OCI-LY3 (cell line): ENCODE measurements at regions not wholly inside any gene's neighbourhood (a gene's known extent, or its start where the extent isn't known, plus 50 kb on each side); places are given as distances from the start of the nearest gene placed in this dataset.

Source experiments
- H2AFZ ChIP-seq: fragments of 200-600, 300-600 bp; shearing (Covaris generic); 2 replicates; pipeline ENCODE4 v1.6.0; 2014; ENCODE audit warnings: antibody characterized with exemption, low read depth, low read length
- H3K27ac ChIP-seq: fragments of 200-600, 300-600 bp; sonication (generic); 2 replicates; pipeline ENCODE4 v1.5.1; 2014; ENCODE audit warnings: mild to moderate bottlenecking, low read length, moderate library complexity, mixed read lengths
- H3K27me3 ChIP-seq: fragments of 200-600, 300-600 bp; sonication (generic); 2 replicates; pipeline ENCODE4 v1.6.1; 2014; ENCODE audit warnings: low read depth, low read length, mixed read lengths
- H3K36me3 ChIP-seq: fragments of 200-600, 300-600 bp; sonication (generic); replicated peaks from 2 replicates; pipeline ENCODE3; 2014; ENCODE audit warnings: low read depth, low read length, mixed read lengths
- H3K4me1 ChIP-seq: fragments of 300-600, 200-600 bp; sonication (generic); 2 replicates; pipeline ENCODE4 v1.6.1; 2014; ENCODE audit warnings: low read length, mixed read lengths
- H3K4me2 ChIP-seq: fragments of 200-600, 300-600 bp; sonication (generic); 2 replicates; pipeline ENCODE4 v1.6.1; 2014; ENCODE audit warnings: low read length, mixed read lengths
- H3K4me3 ChIP-seq: fragments of 300-600, 200-600 bp; sonication (generic); 2 replicates; pipeline ENCODE4 v1.5.1; 2014; ENCODE audit warnings: antibody characterized with exemption, mild to moderate bottlenecking, low read length, moderate library complexity
- H3K79me2 ChIP-seq: fragments of 300-600, 200-600 bp; shearing (Covaris generic); 2 replicates; pipeline ENCODE4 v1.6.1; 2014; ENCODE audit warnings: mild to moderate bottlenecking, low read length, mixed read lengths
- H3K9ac ChIP-seq: fragments of 300-600, 200-600 bp; shearing (Covaris generic); 2 replicates; pipeline ENCODE4 v1.6.0; 2014; ENCODE audit warnings: mild to moderate bottlenecking, low read length, moderate library complexity
- H3K9me3 ChIP-seq: fragments of 200-600, 300-600 bp; shearing (Covaris generic); 2 replicates; pipeline ENCODE4 v1.6.1; 2014; ENCODE audit warnings: low read length, mixed read lengths; ENCODE audit not compliant: insufficient read depth
- H4K20me1 ChIP-seq: fragments of 200-600, 300-600 bp; sonication (generic); 2 replicates; pipeline ENCODE4 v1.6.1; 2016; ENCODE audit warnings: low read length, mixed read lengths; ENCODE audit not compliant: insufficient read depth
- CTCF ChIP-seq: fragments of 200-600, 300-600 bp; sonication (generic); IDR thresholded peaks from 2 replicates; pipeline ENCODE4 v1.5.1; 2014; ENCODE audit warnings: antibody characterized with exemption, low read length, low read depth
- EZH2phosphoT487 ChIP-seq: fragments of 200-600 bp; shearing (Covaris generic); IDR thresholded peaks from 2 replicates; pipeline ENCODE4 v1.6.1; 2018; ENCODE audit warnings: antibody characterized with exemption, mixed run types, low read depth

DNA sequence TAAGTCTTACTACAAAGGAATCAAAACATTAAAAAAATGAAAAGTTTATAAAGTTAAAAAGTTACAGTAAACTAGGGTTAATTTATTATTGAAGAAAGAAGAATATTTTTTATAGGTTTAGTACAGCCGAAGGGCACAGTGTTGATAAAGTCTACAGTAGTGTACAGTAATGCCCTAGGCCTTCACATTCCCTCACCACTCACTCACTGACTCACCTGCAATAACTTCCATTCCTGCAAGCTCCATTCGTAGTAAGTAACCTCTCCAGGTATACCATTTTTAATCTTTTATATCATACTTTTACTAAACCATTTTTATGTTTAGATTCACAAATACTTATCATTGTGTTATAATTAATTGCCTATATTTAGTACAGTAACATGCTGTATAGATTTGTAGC lies 307.5 kb upstream of the FAM241A start:
- H3K27me3 ChIP-seq: no peaks in the 10 kb centered on the region
- H3K4me1 ChIP-seq: peaks cover 27% of the 10 kb centered on the region
- no peak for TF ChIP-seq EZH2phosphoT487
- TF ChIP-seq CTCF: no peak
- no peak overlapping the region for H3K4me3 ChIP-seq
- H3K4me2 ChIP-seq: no peak overlapping the region
- H3K36me3 ChIP-seq: no peaks in the 10 kb centered on the region
- no peak overlapping the region for H2AFZ ChIP-seq
- no peaks in the 10 kb centered on the region for H4K20me1 ChIP-seq
- H3K27ac ChIP-seq: no peak overlapping the region
- no peaks in the 10 kb centered on the region for H3K79me2 ChIP-seq
- no peak overlapping the region for H3K9ac ChIP-seq
- H3K9me3 ChIP-seq: no peaks in the 10 kb centered on the region

GRCh38 chr4:111838406-111838930 lies 306.8 kb upstream of the FAM241A start:
- no peak for TF ChIP-seq EZH2phosphoT487
- Histone ChIP-seq H3K27me3 (no peaks in the 10 kb centered on the region), H3K4me3 (no peak overlapping the region), H4K20me1 (no peaks in the 10 kb centered on the region), H3K9me3 (no peaks in the 10 kb centered on the region), H2AFZ (no peak overlapping the region), H3K27ac (no peak overlapping the region), H3K79me2 (no peaks in the 10 kb centered on the region), H3K4me1 (peaks cover 27% of the 10 kb centered on the region), H3K36me3 (no peaks in the 10 kb centered on the region), H3K4me2 (peak overlapping the region; percentile 47), H3K9ac (no peak overlapping the region)

GRCh38 chr4:111839141-111839540 lies 306.1 kb upstream of the FAM241A start:
- Histone ChIP-seq H3K9ac (no peak overlapping the region), H3K27ac (no peak overlapping the region), H2AFZ (no peak overlapping the region), H3K36me3 (no peaks in the 10 kb centered on the region), H3K4me1 (peaks cover 27% of the 10 kb centered on the region), H3K27me3 (no peaks in the 10 kb centered on the region), H3K4me2 (no peak overlapping the region), H3K9me3 (no peaks in the 10 kb centered on the region), H3K4me3 (no peak overlapping the region), H4K20me1 (no peaks in the 10 kb centered on the region), H3K79me2 (no peaks in the 10 kb centered on the region)
- TF ChIP-seq CTCF (no peak), EZH2phosphoT487 (no peak)

DNA sequence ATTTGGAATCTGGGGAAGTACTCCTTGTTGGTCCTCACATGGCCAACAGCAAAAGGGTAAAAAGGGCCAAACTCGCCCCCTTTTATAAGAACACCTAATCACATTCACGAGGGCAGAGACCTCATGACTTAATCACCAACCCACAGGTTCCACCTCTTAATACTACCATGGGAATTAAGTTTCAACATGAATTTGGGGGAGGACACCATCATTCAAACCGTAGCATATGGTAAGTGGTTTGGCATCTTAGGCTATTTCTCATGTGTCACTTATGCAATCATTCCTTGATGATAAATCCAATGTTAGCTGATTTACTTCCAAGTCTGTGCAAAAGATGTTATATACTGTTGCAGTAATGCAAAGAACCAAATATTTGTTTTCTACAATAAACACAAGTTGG lies 302.9 kb upstream of the FAM241A start:
- Histone ChIP-seq H3K4me2 (no peak overlapping the region; the same call in 1 of the 2 replicates), H3K9ac (no peak overlapping the region), H3K27ac (no peak overlapping the region), H4K20me1 (no peaks in the 10 kb centered on the region), H3K27me3 (no peaks in the 10 kb centered on the region), H3K9me3 (no peaks in the 10 kb centered on the region), H3K4me3 (no peak overlapping the region), H2AFZ (no peak overlapping the region), H3K36me3 (no peaks in the 10 kb centered on the region), H3K79me2 (no peaks in the 10 kb centered on the region), H3K4me1 (peaks cover 27% of the 10 kb centered on the region)
- TF ChIP-seq EZH2phosphoT487: no peak
- TF ChIP-seq CTCF: no peak
